ENCODE measurements at regions not wholly inside any gene's neighbourhood (a gene's known extent, or its start where the extent isn't known, plus 50 kb on each side); places are given as distances from the start of the nearest gene placed in this dataset.

- DNase-seq (ENCODE audit: extremely low read depth, low read depth) = no peak
- no peak for TF ChIP-seq CTCF (IDR thresholded peaks at IDR 0.05; ENCODE audit: low read depth, low read length)
Observed at GRCh38 chr2:40758401-40759155, 306.7 kb upstream of the SLC8A1 start.

- TF ChIP-seq CTCF (IDR thresholded peaks at IDR 0.05; ENCODE audit: low read depth, low read length) = peak; percentile 94
- peak; percentile 32 for DNase-seq (ENCODE audit: extremely low read depth, low read depth)
Observed at GRCh38 chr2:40760071-40760666, 308.3 kb upstream of the SLC8A1 start.

- TF ChIP-seq CTCF (IDR thresholded peaks at IDR 0.05; ENCODE audit: low read depth, low read length) = no peak
Observed at GRCh38 chr2:40773291-40773690, 321.4 kb upstream of the SLC8A1 start.

GRCh38 chr2:40783704-40784103 lies 331.8 kb upstream of the SLC8A1 start:
- TF ChIP-seq CTCF (IDR thresholded peaks at IDR 0.05; ENCODE audit: low read depth, low read length) = no peak
- no peak for DNase-seq (ENCODE audit: extremely low read depth, low read depth)

More at GRCh38 chr2:40773291-40773690, 321.4 kb upstream of the SLC8A1 start:
- DNase-seq (ENCODE audit: extremely low read depth, low read depth) = no peak

GRCh38 chr2:40786636-40787035 lies 334.7 kb upstream of the SLC8A1 start:
- TF ChIP-seq CTCF (IDR thresholded peaks at IDR 0.05; ENCODE audit: low read depth, low read length) = no peak
- no peak for DNase-seq (ENCODE audit: extremely low read depth, low read depth)

GRCh38 chr2:40797120-40797519 lies 345.2 kb upstream of the SLC8A1 start:
- DNase-seq (ENCODE audit: extremely low read depth, low read depth) = no peak

More at GRCh38 chr2:40797120-40797519, 345.2 kb upstream of the SLC8A1 start:
- TF ChIP-seq CTCF (IDR thresholded peaks at IDR 0.05; ENCODE audit: low read depth, low read length) = no peak

All from AG09319 (cell line).